ENCODE measurements at regions not wholly inside any gene's neighbourhood (a gene's known extent, or its start where the extent isn't known, plus 50 kb on each side); places are given as distances from the start of the nearest gene placed in this dataset.

GRCh38 chr6:12610862-12611261 lies 105.7 kb upstream of the PHACTR1 start:
- no peak overlapping the region for H2AFZ ChIP-seq (ENCODE audit: low read length)
- H3K9me3 ChIP-seq (ENCODE audit: low read length) = no peaks in the 10 kb centered on the region

GRCh38 chr6:12613811-12614210 lies 102.8 kb upstream of the PHACTR1 start:
- no peaks in the 10 kb centered on the region for H3F3A ChIP-seq (ENCODE audit: insufficient read depth, low read length)
- H3K27me3 ChIP-seq (ENCODE audit: insufficient read depth, low read length) = no peaks in the 10 kb centered on the region
- H4K20me1 ChIP-seq (ENCODE audit: insufficient read depth, low read length) = no peaks in the 10 kb centered on the region
- peaks cover 5% of the 10 kb centered on the region for H3K4me1 ChIP-seq (ENCODE audit: insufficient read depth, low read length, severe bottlenecking)
- H3K27ac ChIP-seq (ENCODE audit: low read depth, low read length, poor library complexity, severe bottlenecking) = no peak overlapping the region
- H3K79me2 ChIP-seq (ENCODE audit: insufficient read depth, low read length) = no peaks in the 10 kb centered on the region
- no peak overlapping the region for H3K9ac ChIP-seq (ENCODE audit: low read length)
- H3K9me2 ChIP-seq (ENCODE audit: low read depth, low read length) = no peaks in the 10 kb centered on the region
- H3K4me3 ChIP-seq (ENCODE audit: low read depth, low read length, poor library complexity, severe bottlenecking) = no peak overlapping the region
- no peaks in the 10 kb centered on the region for H3K36me3 ChIP-seq (ENCODE audit: insufficient read depth, low read length)
- H3K9me3 ChIP-seq (ENCODE audit: low read length) = no peaks in the 10 kb centered on the region
- H3K4me2 ChIP-seq (ENCODE audit: low read length) = no peak overlapping the region
- H2AFZ ChIP-seq (ENCODE audit: low read length) = no peak overlapping the region
- TF ChIP-seq CTCF (IDR thresholded peaks at IDR 0.05; ENCODE audit: low read length) (no peak), EZH2 (IDR thresholded peaks at IDR 0.05; ENCODE audit: borderline replicate concordance, low read length) (no peak)

More at GRCh38 chr6:12610862-12611261, 105.7 kb upstream of the PHACTR1 start:
- Histone ChIP-seq H3K27me3 (ENCODE audit: insufficient read depth, low read length) (no peaks in the 10 kb centered on the region), H4K20me1 (ENCODE audit: insufficient read depth, low read length) (no peaks in the 10 kb centered on the region), H3K9ac (ENCODE audit: low read length) (no peak overlapping the region), H3K4me3 (ENCODE audit: low read depth, low read length, poor library complexity, severe bottlenecking) (no peak overlapping the region), H3K36me3 (ENCODE audit: insufficient read depth, low read length) (no peaks in the 10 kb centered on the region), H3F3A (ENCODE audit: insufficient read depth, low read length) (no peaks in the 10 kb centered on the region), H3K9me2 (ENCODE audit: low read depth, low read length) (no peaks in the 10 kb centered on the region), H3K79me2 (ENCODE audit: insufficient read depth, low read length) (no peaks in the 10 kb centered on the region), H3K4me2 (ENCODE audit: low read length) (no peak overlapping the region), H3K27ac (ENCODE audit: low read depth, low read length, poor library complexity, severe bottlenecking) (no peak overlapping the region), H3K4me1 (ENCODE audit: insufficient read depth, low read length, severe bottlenecking) (peaks cover 35% of the 10 kb centered on the region)
- TF ChIP-seq CTCF (IDR thresholded peaks at IDR 0.05; ENCODE audit: low read length) = no peak

DNA sequence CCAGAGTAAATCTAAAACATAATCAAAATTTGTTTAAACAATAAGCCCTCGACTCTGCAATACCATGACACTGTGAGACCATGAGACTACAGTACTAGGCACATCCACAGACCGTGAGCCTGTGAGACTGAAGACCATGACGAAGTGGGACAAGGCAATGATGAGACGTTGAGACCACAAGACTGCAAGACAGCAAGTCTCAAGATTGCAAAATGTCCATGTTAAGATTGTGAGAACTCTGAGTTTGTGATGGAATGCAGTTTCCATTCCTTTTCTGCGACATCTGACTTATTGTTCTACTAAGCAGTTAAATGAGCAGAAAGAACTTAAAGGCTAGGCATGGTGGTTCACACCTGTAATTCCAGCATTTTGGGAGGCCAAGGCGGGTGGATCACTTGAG lies 102.1 kb upstream of the PHACTR1 start:
- no peaks in the 10 kb centered on the region for H3K27me3 ChIP-seq (ENCODE audit: insufficient read depth, low read length)
- H3K27ac ChIP-seq (ENCODE audit: low read depth, low read length, poor library complexity, severe bottlenecking) = no peak overlapping the region
- no peaks in the 10 kb centered on the region for H3K36me3 ChIP-seq (ENCODE audit: insufficient read depth, low read length)
- H3K4me1 ChIP-seq (ENCODE audit: insufficient read depth, low read length, severe bottlenecking) = no peaks in the 10 kb centered on the region
- H4K20me1 ChIP-seq (ENCODE audit: insufficient read depth, low read length) = no peaks in the 10 kb centered on the region
- H3K9me2 ChIP-seq (ENCODE audit: low read depth, low read length) = no peaks in the 10 kb centered on the region
- no peak overlapping the region for H3K4me2 ChIP-seq (ENCODE audit: low read length)
- no peaks in the 10 kb centered on the region for H3K79me2 ChIP-seq (ENCODE audit: insufficient read depth, low read length)
- no peaks in the 10 kb centered on the region for H3F3A ChIP-seq (ENCODE audit: insufficient read depth, low read length)
- H3K9ac ChIP-seq (ENCODE audit: low read length) = no peak overlapping the region
- no peak overlapping the region for H3K4me3 ChIP-seq (ENCODE audit: low read depth, low read length, poor library complexity, severe bottlenecking)
- H3K9me3 ChIP-seq (ENCODE audit: low read length) = no peaks in the 10 kb centered on the region
- no peak overlapping the region for H2AFZ ChIP-seq (ENCODE audit: low read length)
- TF ChIP-seq EZH2 (IDR thresholded peaks at IDR 0.05; ENCODE audit: borderline replicate concordance, low read length) (no peak), CTCF (IDR thresholded peaks at IDR 0.05; ENCODE audit: low read length) (no peak)
